GM23248 (cell line): ENCODE measurements at regions not wholly inside any gene's neighbourhood (a gene's known extent, or its start where the extent isn't known, plus 50 kb on each side); places are given as distances from the start of the nearest gene placed in this dataset.

Source experiments
- EZH2 ChIP-seq: fragments of 200-600 bp; sonication (generic); IDR thresholded peaks from 2 replicates; pipeline ENCODE4 v1.6.1; 2018; ENCODE audit warnings: antibody characterized with exemption, mild to moderate bottlenecking; ENCODE audit not compliant: insufficient read depth, poor library complexity, severe bottlenecking
- EZH2phosphoT487 ChIP-seq: fragments of 200-600 bp; sonication (generic); IDR thresholded peaks from 2 replicates; pipeline ENCODE4 v1.6.1; 2018; ENCODE audit warnings: antibody characterized with exemption, moderate library complexity, mild to moderate bottlenecking, low read depth; ENCODE audit not compliant: insufficient read depth

DNA sequence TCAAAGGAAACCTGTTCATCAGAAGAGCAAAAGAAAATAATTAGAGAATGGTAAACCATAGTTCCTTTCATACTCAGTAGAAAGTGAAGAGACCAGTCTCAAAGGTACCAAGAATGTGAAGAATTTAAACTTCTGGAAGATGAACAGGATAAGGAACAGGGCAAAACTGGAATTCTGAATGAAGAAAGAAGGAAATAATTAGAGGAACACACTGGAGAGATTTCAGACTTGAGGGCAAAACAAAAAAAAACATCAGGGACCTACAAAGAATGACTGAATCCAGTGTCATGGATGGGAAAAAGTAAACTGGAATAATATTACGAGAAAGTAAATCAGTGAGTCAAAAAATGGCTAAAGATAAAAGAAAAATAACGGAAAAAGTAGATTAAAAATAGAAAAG, 245.6 kb upstream of the NEIL3 start:
- TF ChIP-seq EZH2 (no peak), EZH2phosphoT487 (no peak)
